OCI-LY1 (cell line): ENCODE measurements at regions not wholly inside any gene's neighbourhood (a gene's known extent, or its start where the extent isn't known, plus 50 kb on each side); places are given as distances from the start of the nearest gene placed in this dataset.

ENCODE experiments used
- H2AFZ ChIP-seq: fragments of 200-600 bp; sonication (generic), shearing (Covaris generic); 2 replicates; pipeline ENCODE4 v1.6.0; 2014; ENCODE audit warnings: antibody characterized with exemption, mild to moderate bottlenecking, low read length
- H3F3A ChIP-seq: fragments of 200-600 bp; sonication (generic), shearing (Covaris generic); 2 replicates; pipeline ENCODE4 v1.6.0; 2014; ENCODE audit warnings: mild to moderate bottlenecking, antibody characterized with exemption, low read length, moderate library complexity; ENCODE audit not compliant: insufficient read depth
- H3K27ac ChIP-seq: fragments of 200-600 bp; sonication (generic); 2 replicates; pipeline ENCODE4 v1.5.1; 2014; ENCODE audit warnings: low read length, mixed run types, mild to moderate bottlenecking, low read depth; ENCODE audit not compliant: poor library complexity, severe bottlenecking
- H3K27me3 ChIP-seq: fragments of 200-600 bp; sonication (generic); 2 replicates; pipeline ENCODE4 v1.6.0; 2014; ENCODE audit warnings: antibody characterized with exemption, mild to moderate bottlenecking, low read length, moderate library complexity; ENCODE audit not compliant: insufficient read depth
- H3K36me3 ChIP-seq: fragments of 200-600 bp; sonication (generic); 2 replicates; pipeline ENCODE4 v1.6.1; 2014; ENCODE audit warnings: mild to moderate bottlenecking, antibody characterized with exemption, low read length, moderate library complexity, mixed read lengths; ENCODE audit not compliant: insufficient read depth
- H3K4me1 ChIP-seq: fragments of 200-600 bp; sonication (generic); 2 replicates; pipeline ENCODE4 v1.5.1; 2014; ENCODE audit warnings: mild to moderate bottlenecking, low read length, moderate library complexity; ENCODE audit not compliant: insufficient read depth, severe bottlenecking
- H3K4me2 ChIP-seq: fragments of 200-600 bp; sonication (generic), shearing (Covaris generic); 2 replicates; pipeline ENCODE4 v1.6.1; 2014; ENCODE audit warnings: low read length
- H3K4me3 ChIP-seq: fragments of 200-600 bp; sonication (generic); 2 replicates; pipeline ENCODE4 v1.5.1; 2014; ENCODE audit warnings: low read length, low read depth, mild to moderate bottlenecking, mixed read lengths; ENCODE audit not compliant: poor library complexity, severe bottlenecking
- H3K79me2 ChIP-seq: fragments of 200-600 bp; shearing (Covaris generic); 2 replicates; pipeline ENCODE4 v1.6.1; 2016; ENCODE audit warnings: mixed run types, low read length, mixed read lengths; ENCODE audit not compliant: insufficient read depth
- H3K9ac ChIP-seq: fragments of 200-600 bp; sonication (generic), shearing (Covaris generic); 2 replicates; pipeline ENCODE4 v1.6.1; 2014; ENCODE audit warnings: mild to moderate bottlenecking, low read length, mixed read lengths
- H3K9me2 ChIP-seq: fragments of 200-600 bp; sonication (generic), shearing (Covaris generic); 2 replicates; pipeline ENCODE4 v1.6.1; 2014; ENCODE audit warnings: low read depth, mild to moderate bottlenecking, low read length, mixed read lengths
- H3K9me3 ChIP-seq: fragments of 200-600 bp; shearing (Covaris generic); 2 replicates; pipeline ENCODE4 v1.6.1; 2014; ENCODE audit warnings: low read length, mixed read lengths
- H4K20me1 ChIP-seq: fragments of 200-600 bp; sonication (generic), shearing (Covaris generic); 2 replicates; pipeline ENCODE4 v1.6.0; 2016; ENCODE audit warnings: mild to moderate bottlenecking, low read length; ENCODE audit not compliant: insufficient read depth
- CTCF ChIP-seq: fragments of 200-600 bp; sonication (generic), shearing (Covaris generic); IDR thresholded peaks from 2 replicates; pipeline ENCODE4 v1.5.1; 2017; ENCODE audit warnings: mild to moderate bottlenecking, antibody characterized with exemption, low read length, moderate library complexity, mixed read lengths
- EZH2 ChIP-seq: fragments of 200-600 bp; sonication (generic), shearing (Covaris generic); IDR thresholded peaks from 2 replicates; pipeline ENCODE4 v1.8.0; 2017; ENCODE audit warnings: borderline replicate concordance, mixed run types, mild to moderate bottlenecking, antibody characterized with exemption, low read length, moderate library complexity, mixed read lengths

GRCh38 chr20:63071541-63072181, 64.9 kb upstream of the BHLHE23 start:
- Histone ChIP-seq H3K27ac (no peak overlapping the region), H3F3A (no peaks in the 10 kb centered on the region), H3K27me3 (no peaks in the 10 kb centered on the region), H3K79me2 (no peaks in the 10 kb centered on the region), H3K4me2 (no peak overlapping the region), H3K9ac (no peak overlapping the region), H3K4me3 (no peak overlapping the region), H4K20me1 (no peaks in the 10 kb centered on the region), H3K9me2 (no peaks in the 10 kb centered on the region), H2AFZ (no peak overlapping the region), H3K36me3 (no peaks in the 10 kb centered on the region), H3K9me3 (no peaks in the 10 kb centered on the region), H3K4me1 (no peaks in the 10 kb centered on the region)
- TF ChIP-seq CTCF (no peak), EZH2 (no peak)

GRCh38 chr20:63070771-63071540, 64.2 kb upstream of the BHLHE23 start:
- no peaks in the 10 kb centered on the region for H3F3A ChIP-seq
- H2AFZ ChIP-seq: no peak overlapping the region
- no peaks in the 10 kb centered on the region for H3K36me3 ChIP-seq
- no peaks in the 10 kb centered on the region for H3K4me1 ChIP-seq
- no peak overlapping the region for H3K9ac ChIP-seq
- no peak for TF ChIP-seq CTCF
- no peak for TF ChIP-seq EZH2
- no peaks in the 10 kb centered on the region for H3K27me3 ChIP-seq
- H3K9me3 ChIP-seq: no peaks in the 10 kb centered on the region
- no peak overlapping the region for H3K4me2 ChIP-seq
- H3K4me3 ChIP-seq: no peak overlapping the region
- H4K20me1 ChIP-seq: no peaks in the 10 kb centered on the region
- H3K9me2 ChIP-seq: no peaks in the 10 kb centered on the region
- no peak overlapping the region for H3K27ac ChIP-seq
- no peaks in the 10 kb centered on the region for H3K79me2 ChIP-seq

- Histone ChIP-seq H3K27me3 (no peaks in the 10 kb centered on the region), H3K9me2 (no peaks in the 10 kb centered on the region), H3F3A (no peaks in the 10 kb centered on the region), H3K4me1 (no peaks in the 10 kb centered on the region), H3K9ac (no peak overlapping the region), H3K36me3 (no peaks in the 10 kb centered on the region), H3K9me3 (no peaks in the 10 kb centered on the region), H3K27ac (no peak overlapping the region), H3K79me2 (no peaks in the 10 kb centered on the region), H3K4me2 (no peak overlapping the region), H4K20me1 (no peaks in the 10 kb centered on the region), H2AFZ (no peak overlapping the region), H3K4me3 (no peak overlapping the region)
- no peak for TF ChIP-seq EZH2
- no peak for TF ChIP-seq CTCF
Observed at GRCh38 chr20:63070301-63070625, 63.5 kb upstream of the BHLHE23 start.
